CD14-positive monocyte (primary cell): ENCODE measurements at regions not wholly inside any gene's neighbourhood (a gene's known extent, or its start where the extent isn't known, plus 50 kb on each side); places are given as distances from the start of the nearest gene placed in this dataset.

Experiments
- DNase-seq, 3 donors: peaks; one replicate each; pipeline ENCODE4 v3.0.0-alpha.2; 2011 to 2022
- H2AFZ ChIP-seq: 2 replicates; pipeline ENCODE4 v1.6.0; 2012; ENCODE audit warnings: mild to moderate bottlenecking, low read depth, low read length, inconsistent platforms; ENCODE audit not compliant: insufficient read depth, poor library complexity, severe bottlenecking
- H3K27ac ChIP-seq, 2 donors: 1 replicate in 1 of 2; 2 replicates in 1 of 2; pipeline ENCODE4 v1.5.1; 2012 to 2013; ENCODE audit warnings: low read length in 2 of 2, control low read depth in 1 of 2, inconsistent platforms in 1 of 2, low read depth in 1 of 2, mild to moderate bottlenecking in 1 of 2
- H3K27me3 ChIP-seq, 2 donors: one replicate each; pipeline versions ENCODE4 v1.6.0 to v1.6.1; 2011 to 2013; ENCODE audit warnings: low read length in 2 of 2; ENCODE audit not compliant: control insufficient read depth in 2 of 2, insufficient read depth in 2 of 2
- H3K36me3 ChIP-seq, 2 donors: replicated peaks in 1 of 2; 1 replicate in 1 of 2; 2 replicates in 1 of 2; pipeline versions ENCODE4 v1.5.1 to v1.6.1; 2012 to 2013; ENCODE audit warnings: low read length in 2 of 2, control low read depth in 1 of 2, inconsistent platforms in 1 of 2, mild to moderate bottlenecking in 1 of 2; ENCODE audit not compliant: insufficient read depth in 2 of 2, control insufficient read depth in 1 of 2
- H3K4me1 ChIP-seq, 2 donors: 1 replicate in 1 of 2; 2 replicates in 1 of 2; pipeline versions ENCODE4 v1.5.1 to v1.6.1; 2012 to 2013; ENCODE audit warnings: low read length in 2 of 2, control low read depth in 1 of 2, inconsistent platforms in 1 of 2, mild to moderate bottlenecking in 1 of 2, moderate library complexity in 1 of 2; ENCODE audit not compliant: insufficient read depth in 2 of 2, control insufficient read depth in 1 of 2
- H3K4me2 ChIP-seq: replicated peaks from 2 replicates; pipeline ENCODE3; 2012; ENCODE audit warnings: low read length, moderate library complexity, mild to moderate bottlenecking; ENCODE audit not compliant: poor library complexity, severe bottlenecking; ENCODE audit errors: extremely low read depth
- H3K4me3 ChIP-seq, 3 experiments: fragments of 200-600 bp in 1 of 3; sonication (generic) in 1 of 3; replicated peaks in 1 of 3; 1 replicate in 2 of 3; 2 replicates in 1 of 3; pipeline ENCODE4 v1.5.1; 2011 to 2013; ENCODE audit warnings: low read length in 3 of 3, mild to moderate bottlenecking in 3 of 3, control low read depth in 2 of 3, low read depth in 2 of 3, inconsistent platforms in 1 of 3, moderate library complexity in 1 of 3
- H3K79me2 ChIP-seq: 2 replicates; pipeline ENCODE4 v1.6.0; 2012; ENCODE audit warnings: mild to moderate bottlenecking, control low read depth, inconsistent platforms, low read length, moderate library complexity; ENCODE audit not compliant: insufficient read depth
- H3K9ac ChIP-seq: 2 replicates; pipeline ENCODE4 v1.6.0; 2017; ENCODE audit warnings: low read length, mild to moderate bottlenecking; ENCODE audit not compliant: insufficient read depth, poor library complexity, severe bottlenecking
- H3K9me3 ChIP-seq, 2 donors: replicated peaks in 1 of 2; 1 replicate in 1 of 2; 2 replicates in 1 of 2; pipeline versions ENCODE4 v1.5.1 to v1.6.1; 2012 to 2013; ENCODE audit warnings: low read length in 2 of 2, control low read depth in 1 of 2; ENCODE audit not compliant: control insufficient read depth in 1 of 2, insufficient read depth in 1 of 2
- H4K20me1 ChIP-seq: 2 replicates; pipeline ENCODE4 v1.6.0; 2012; ENCODE audit warnings: mild to moderate bottlenecking, low read length, control low read depth, moderate library complexity; ENCODE audit not compliant: insufficient read depth
- H3K27ac Mint-ChIP-seq, 7 donors: one replicate each; pipeline ENCODE4 v1.8.0; 2020; ENCODE audit warnings: mild to moderate bottlenecking in 7 of 7, mixed read lengths in 7 of 7, moderate library complexity in 6 of 7, inconsistent platforms in 2 of 7
- H3K27me3 Mint-ChIP-seq, 3 donors: one replicate each; pipeline ENCODE4 v1.8.0; 2021 to 2022; ENCODE audit warnings: low read depth in 3 of 3, mild to moderate bottlenecking in 3 of 3, mixed read lengths in 3 of 3, moderate library complexity in 3 of 3, inconsistent platforms in 1 of 3
- H3K36me3 Mint-ChIP-seq, 2 donors: one replicate each; pipeline ENCODE4 v1.8.0; 2020; ENCODE audit warnings: mixed read lengths in 2 of 2, inconsistent platforms in 1 of 2, mild to moderate bottlenecking in 1 of 2
- H3K4me1 Mint-ChIP-seq: one replicate; pipeline ENCODE4 v1.8.0; 2020; ENCODE audit warnings: mild to moderate bottlenecking, mixed read lengths
- H3K4me3 Mint-ChIP-seq, 2 donors: one replicate each; pipeline ENCODE4 v1.8.0; 2020; ENCODE audit warnings: mild to moderate bottlenecking in 2 of 2, mixed read lengths in 2 of 2, moderate library complexity in 1 of 2
- H3K9me3 Mint-ChIP-seq, 7 donors: one replicate each; pipeline ENCODE4 v1.8.0; 2020 to 2022; ENCODE audit warnings: mixed read lengths in 7 of 7, mild to moderate bottlenecking in 6 of 7, moderate library complexity in 6 of 7, inconsistent platforms in 2 of 7
- CTCF ChIP-seq: fragments of 200-600 bp; IDR thresholded peaks from one replicate; pipeline ENCODE4 v1.8.0; 2022; ENCODE audit warnings: antibody characterized with exemption, mild to moderate bottlenecking
- WGBS: methylation state at CpG from one replicate; pipeline ENCODE4 v1.1.5; 2013; ENCODE audit warnings: missing lambda C conversion rate; ENCODE audit not compliant: insufficient coverage; 5-methylcytosine and 5-hydroxymethylcytosine counted together
- intact Hi-C, 2 donors: fragments of 100-400 bp; cut with micrococcal nuclease; formaldehyde crosslinking; loops; one replicate each; pipeline versions ENCODE4 v1.15.0 to v1.15.1; 2023

GRCh38 chr10:78945838-78946237 lies 122.9 kb upstream of the ZMIZ1 start:
- intact Hi-C loops = no loop called here
- Mint-ChIP-seq H3K27me3 (peaks cover 2 to 3% (median 2%) of the 10 kb centered on the region in 3 donors), H3K36me3 (no peaks in the 10 kb centered on the region), H3K4me1 (no peaks in the 10 kb centered on the region), H3K4me3 (no peak overlapping the region), H3K27ac (no peak overlapping the region), H3K9me3 (peaks cover 0 to 11% (median 8%) of the 10 kb centered on the region in 7 donors)
- no peak for DNase-seq
- Histone ChIP-seq H3K27me3 (no peaks in the 10 kb centered on the region), H3K9me3 (no peaks in the 10 kb centered on the region), H3K9ac (no peak overlapping the region), H3K4me2 (no peak overlapping the region), H3K4me1 (no peaks in the 10 kb centered on the region), H3K79me2 (no peaks in the 10 kb centered on the region), H3K27ac (no peak overlapping the region), H3K4me3 (no peak overlapping the region), H2AFZ (no peak overlapping the region), H4K20me1 (no peaks in the 10 kb centered on the region), H3K36me3 (no peaks in the 10 kb centered on the region)
- WGBS = 88% methylated on average over 1 of the region's 4 CpGs
- TF ChIP-seq CTCF = no peak

GRCh38 chr10:78947226-78947625 lies 121.5 kb upstream of the ZMIZ1 start:
- no peak overlapping the region for H3K4me2 ChIP-seq
- no peak for TF ChIP-seq CTCF
- peaks cover 0 to 11% (median 8%) of the 10 kb centered on the region in 7 donors for H3K9me3 Mint-ChIP-seq
- H4K20me1 ChIP-seq = no peaks in the 10 kb centered on the region
- no peaks in the 10 kb centered on the region for H3K79me2 ChIP-seq
- no peak overlapping the region for H3K27ac Mint-ChIP-seq
- no peaks in the 10 kb centered on the region for H3K27me3 ChIP-seq
- no peak overlapping the region for H3K27ac ChIP-seq
- no peaks in the 10 kb centered on the region for H3K9me3 ChIP-seq
- no peak overlapping the region for H3K4me3 Mint-ChIP-seq
- no peak for DNase-seq
- H3K27me3 Mint-ChIP-seq = peaks cover 0 to 9% (median 2%) of the 10 kb centered on the region in 3 donors
- H3K9ac ChIP-seq = no peak overlapping the region
- intact Hi-C loops = no loop called here
- 95% methylated on average over 4 of the region's 6 CpGs for WGBS
- H3K4me1 ChIP-seq = no peaks in the 10 kb centered on the region
- no peak overlapping the region for H3K4me3 ChIP-seq
- H3K4me1 Mint-ChIP-seq = no peaks in the 10 kb centered on the region
- H2AFZ ChIP-seq = no peak overlapping the region
- H3K36me3 Mint-ChIP-seq = no peaks in the 10 kb centered on the region
- H3K36me3 ChIP-seq = no peaks in the 10 kb centered on the region
